NT2/D1 (cell line): ENCODE measurements at regions not wholly inside any gene's neighbourhood (a gene's known extent, or its start where the extent isn't known, plus 50 kb on each side); places are given as distances from the start of the nearest gene placed in this dataset.

Experiments used
- SUZ12 ChIP-seq: IDR thresholded peaks from 2 replicates; pipeline ENCODE4 v1.6.1; 2011; ENCODE audit not compliant: insufficient read length, insufficient read depth; ENCODE audit errors: extremely low read depth
- YY1 ChIP-seq: IDR thresholded peaks from 2 replicates; pipeline ENCODE4 v1.6.1; 2011; ENCODE audit not compliant: insufficient read length, insufficient read depth
- ZNF274 ChIP-seq: IDR thresholded peaks from 2 replicates; pipeline ENCODE4 v1.6.1; 2011; ENCODE audit warnings: mild to moderate bottlenecking, low read depth, low read length

- TF ChIP-seq ZNF274, result no peak
- TF ChIP-seq YY1, result no peak
- TF ChIP-seq SUZ12, result no peak
Observed at GRCh38 chr5:2015961-2016360, 133.2 kb upstream of the IRX4 start.
